NCI-H146 (cell line): ENCODE measurements at regions not wholly inside any gene's neighbourhood (a gene's known extent, or its start where the extent isn't known, plus 50 kb on each side); places are given as distances from the start of the nearest gene placed in this dataset.
"Not testable (repeated sequence)": the region's sequence is repeated elsewhere in the genome, so short reads cannot be mapped to it uniquely, and the experiment has no call there.

Experiments
- DNase-seq: peaks from one replicate; lab custom pipeline; 2025; lab: John Stamatoyannopoulos, UW

DNA sequence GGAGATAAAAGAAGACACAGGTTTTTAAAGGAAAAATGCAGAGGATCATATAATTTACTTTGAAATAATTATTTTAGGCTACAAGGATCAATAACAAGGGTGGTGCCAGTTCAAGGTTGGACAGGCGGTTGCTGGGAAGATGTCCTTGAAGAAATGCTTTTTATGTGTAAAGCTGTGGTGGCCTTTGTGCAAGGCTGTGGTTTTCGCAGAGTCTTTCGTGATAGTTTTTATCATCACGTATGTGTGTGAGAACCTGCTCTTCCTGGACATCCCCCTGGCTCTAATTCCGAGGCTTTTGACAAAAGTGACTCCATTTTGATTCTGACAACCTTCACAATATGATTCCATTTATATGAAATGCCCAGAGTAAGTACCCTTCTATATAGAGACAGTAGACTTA, 85.8 kb upstream of the COG2 start:
- DNase-seq = no peak

- no peak for DNase-seq
Observed at GRCh38 chr1:230555814-230556213, 86.5 kb upstream of the COG2 start.

DNA sequence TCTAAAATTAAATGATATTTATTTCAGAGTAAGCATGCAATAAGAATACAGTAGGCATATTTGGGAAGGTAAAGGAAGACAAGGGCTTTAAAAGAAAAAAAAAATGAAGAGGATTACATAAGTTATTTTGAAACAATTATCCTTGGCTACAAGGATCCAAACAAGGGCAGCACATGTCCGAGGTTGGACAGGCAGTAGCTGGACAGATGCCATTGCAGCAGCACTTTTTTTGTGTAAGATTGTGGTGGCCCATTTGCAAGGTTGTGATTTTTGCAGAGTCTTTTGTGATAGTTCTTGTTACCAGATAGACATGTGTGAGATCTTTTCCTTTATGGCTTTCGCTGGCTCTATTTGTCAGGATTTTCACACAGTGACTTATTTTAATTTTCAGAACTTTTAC, 89.4 kb upstream of the COG2 start:
- no peak for DNase-seq

DNA sequence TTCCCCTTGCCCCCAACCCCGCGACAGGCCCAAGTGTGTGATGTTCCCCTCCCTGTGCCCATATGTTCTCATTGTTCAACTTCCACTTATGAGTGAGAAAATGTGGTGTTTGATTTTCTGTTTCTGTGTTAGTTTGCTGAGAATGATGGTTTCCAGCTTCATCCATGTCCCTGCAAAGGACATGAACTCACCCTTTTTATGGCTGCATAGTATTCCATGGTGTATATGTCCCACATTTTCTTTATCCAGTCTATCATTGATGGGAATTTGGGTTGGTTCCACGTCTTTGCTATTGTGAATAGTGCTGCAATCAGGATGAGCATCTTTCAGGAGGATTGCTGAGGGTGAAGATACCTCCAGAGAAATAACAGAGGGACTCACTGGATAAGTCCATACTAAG, 91.3 kb upstream of the COG2 start:
- DNase-seq = not testable (repeated sequence)

- DNase-seq = peak; percentile 3
Observed at GRCh38 chr1:230550428-230550827, 91.9 kb upstream of the COG2 start.

DNA sequence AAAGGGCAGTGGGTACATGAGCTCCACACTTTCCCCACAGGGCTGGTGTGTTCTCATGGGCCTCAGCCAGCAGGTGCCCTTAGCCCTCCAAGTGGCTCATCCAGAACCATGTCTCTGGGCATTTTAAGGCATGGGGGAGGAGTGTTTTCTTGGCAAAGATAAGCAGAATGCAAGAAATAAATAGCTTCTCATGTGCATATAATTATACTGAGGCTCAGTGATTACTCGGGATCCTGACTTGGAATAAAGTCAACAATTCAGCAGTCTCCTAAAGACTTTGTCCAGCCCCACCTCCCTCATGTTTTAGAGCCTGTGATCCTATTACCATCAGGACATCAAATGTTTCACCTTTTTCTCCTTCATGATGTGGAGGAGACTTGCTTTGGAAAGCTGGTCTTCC, 92.7 kb upstream of the COG2 start:
- no peak for DNase-seq

- DNase-seq = peak; percentile 72
Observed at GRCh38 chr1:230548997-230549396, 93.3 kb upstream of the COG2 start.

DNA sequence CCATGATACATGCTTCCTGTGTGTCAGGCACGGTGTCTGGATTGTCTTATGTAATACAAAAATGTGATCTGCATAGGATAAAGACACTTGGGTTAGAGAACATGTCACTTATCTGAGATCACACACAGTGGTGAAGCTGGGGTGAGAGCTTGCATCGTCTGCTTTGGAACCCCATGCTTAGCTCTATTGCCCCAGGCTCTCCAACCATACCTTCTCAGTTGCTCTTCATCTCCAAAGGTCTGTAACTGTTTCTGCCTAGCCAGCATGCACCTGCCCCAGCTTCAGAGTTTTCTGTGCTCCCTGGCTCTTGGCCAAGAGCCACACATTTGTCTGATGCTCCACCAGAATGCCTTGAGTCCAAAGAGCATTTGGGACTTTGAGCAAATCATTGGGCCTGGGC, 93.9 kb upstream of the COG2 start:
- DNase-seq = peak; percentile 73

- no peak for DNase-seq
Observed at GRCh38 chr1:230545181-230545580, 97.1 kb upstream of the COG2 start.

DNA sequence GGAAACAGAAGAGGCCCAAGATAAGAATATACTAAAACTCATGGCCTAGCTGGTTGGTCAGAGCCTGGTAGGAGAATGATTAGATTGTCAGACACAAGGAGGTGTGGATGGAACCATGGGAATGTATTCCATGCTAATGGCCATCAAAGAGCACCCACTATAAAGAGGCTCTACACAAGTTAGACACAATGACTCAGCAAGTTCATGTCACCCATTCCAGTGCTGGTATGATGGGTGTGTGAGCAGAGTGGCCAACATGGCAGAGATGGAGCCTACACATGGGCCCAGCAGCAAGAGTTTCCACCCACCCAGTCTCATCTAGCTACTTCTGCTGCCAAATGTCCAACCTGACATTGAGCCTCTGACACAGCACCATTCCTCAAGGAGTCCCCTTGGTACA, 97.5 kb upstream of the COG2 start:
- no peak for DNase-seq

DNA sequence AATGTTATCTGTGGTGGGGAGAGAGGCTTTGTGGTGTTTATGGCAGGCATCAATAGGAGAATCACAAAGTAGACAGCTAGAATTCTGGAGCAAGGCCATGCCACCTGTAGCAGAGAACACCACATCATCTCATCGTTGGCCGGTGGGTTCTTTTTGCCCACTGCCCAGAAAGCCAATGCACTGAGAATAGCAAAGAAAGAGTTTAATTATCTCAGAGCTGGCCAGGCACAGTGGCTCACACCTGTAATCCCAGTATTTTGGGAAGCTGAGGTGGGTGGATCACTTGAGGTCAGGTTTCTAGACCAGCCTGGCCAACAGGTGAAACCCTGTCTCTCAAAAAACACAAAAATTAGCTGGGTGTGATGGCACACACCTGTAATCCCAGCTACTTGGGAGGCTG, 99.2 kb upstream of the COG2 start:
- DNase-seq = no peak

- DNase-seq = no peak
Observed at GRCh38 chr1:230542681-230543080, 99.6 kb upstream of the COG2 start.

DNA sequence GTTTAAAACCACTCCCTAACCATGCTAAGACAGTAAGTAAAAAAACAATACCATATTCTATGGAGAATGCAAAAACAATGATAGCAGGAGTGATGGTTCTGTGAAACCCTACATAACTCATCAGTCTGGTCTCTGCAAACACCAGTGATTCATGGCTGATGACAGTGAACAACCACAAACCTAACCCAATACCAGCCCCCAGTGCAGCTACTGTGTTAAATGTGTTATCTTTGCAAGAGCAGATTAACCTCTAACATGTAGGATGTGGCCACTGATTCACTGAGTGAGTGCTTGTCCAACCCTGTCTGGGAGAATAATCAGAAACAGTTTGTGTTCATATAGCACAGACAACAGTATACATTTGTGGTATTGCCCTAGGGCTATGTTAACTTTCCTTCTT, 100.2 kb upstream of the COG2 start:
- DNase-seq = no peak

GRCh38 chr1:230541306-230541705, 101.0 kb upstream of the COG2 start:
- DNase-seq = no peak

GRCh38 chr1:230540421-230541155, 101.7 kb upstream of the COG2 start:
- no peak for DNase-seq

DNA sequence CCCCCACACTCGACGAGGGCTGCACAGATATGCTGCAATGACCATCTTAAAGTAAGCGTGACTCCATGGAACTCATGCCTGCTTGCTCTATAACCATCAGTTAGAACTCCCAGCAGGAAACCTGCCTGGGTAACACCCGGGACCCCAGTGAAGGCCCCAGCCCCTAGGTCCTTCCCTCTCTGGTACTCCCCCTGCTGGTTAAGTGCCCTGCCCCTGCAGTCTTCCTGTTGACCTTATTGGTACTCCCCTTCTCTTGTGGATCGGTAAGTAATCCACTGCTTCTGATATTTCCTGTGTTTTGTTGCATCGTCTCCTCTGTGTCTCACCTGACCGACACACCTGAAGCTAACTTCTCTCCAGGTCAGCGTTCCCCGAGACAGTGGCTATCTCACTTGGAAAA, 104.8 kb upstream of the COG2 start:
- no peak for DNase-seq

DNA sequence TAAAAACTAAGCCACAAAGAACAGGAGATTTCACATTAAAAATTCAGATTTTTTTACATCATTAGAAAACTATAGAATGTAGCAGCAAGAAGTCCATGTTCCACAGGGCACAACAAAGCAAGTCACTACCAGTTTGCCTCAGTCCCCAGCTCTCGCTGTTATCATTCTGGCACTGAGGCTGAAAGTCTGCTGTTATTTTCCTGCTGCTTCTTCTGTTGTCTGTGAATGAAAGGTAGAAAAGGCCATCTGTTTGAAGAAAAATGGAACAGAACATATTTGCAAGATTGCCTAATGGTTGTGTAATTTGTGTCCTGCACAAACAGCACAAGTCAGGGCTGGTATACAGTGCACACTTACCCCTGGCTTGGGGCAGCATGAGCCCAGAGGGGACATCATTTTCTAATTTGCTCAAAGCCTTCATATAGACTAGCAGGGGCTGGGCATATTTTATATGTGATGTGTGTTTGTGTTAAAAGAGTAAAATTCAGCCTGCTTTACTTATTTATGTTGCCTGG, 105.6 kb upstream of the COG2 start:
- DNase-seq = no peak

- DNase-seq = no peak
Observed at GRCh38 chr1:230534224-230534623, 108.1 kb upstream of the COG2 start.

GRCh38 chr1:230531103-230531502, 105.0 kb upstream of the PGBD5 start:
- DNase-seq = no peak

DNA sequence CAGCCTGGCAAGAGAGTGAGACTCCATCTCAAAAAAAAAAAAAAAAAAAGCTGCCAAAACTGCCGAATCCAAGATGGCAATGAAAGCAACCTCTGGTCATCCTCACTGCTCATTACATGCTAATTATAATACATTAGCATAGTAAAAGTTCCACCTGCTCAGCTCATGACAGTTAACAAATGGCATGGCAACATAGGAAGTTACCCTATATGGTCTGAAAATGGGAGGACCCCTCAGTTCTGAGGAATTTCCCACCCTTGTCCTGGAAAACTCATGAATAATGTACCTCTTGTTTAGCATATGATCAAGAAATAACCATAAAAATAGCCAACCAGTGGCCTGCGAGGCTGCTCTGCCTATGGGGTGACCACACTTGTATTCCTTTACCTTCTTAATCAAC, 93.1 kb upstream of the PGBD5 start:
- no peak for DNase-seq

DNA sequence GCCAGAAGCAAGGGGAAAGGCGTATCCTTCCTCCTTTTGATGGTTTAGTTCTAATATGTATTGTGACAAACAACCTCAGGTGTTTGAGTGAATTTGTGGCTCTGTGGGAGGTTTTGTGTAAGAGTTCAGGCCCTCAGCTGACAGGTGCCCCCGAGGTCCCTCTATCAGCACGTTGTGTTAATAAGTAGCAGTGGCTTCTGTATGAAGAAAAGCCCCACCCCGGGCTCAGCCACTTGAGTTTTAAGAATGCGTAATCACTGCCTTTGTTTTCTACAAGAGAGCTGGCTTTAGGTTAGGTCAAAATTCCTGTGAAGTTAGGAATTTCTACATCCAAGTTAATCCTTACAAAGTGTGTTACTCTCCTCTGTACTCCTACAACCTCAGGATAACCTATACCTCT, 92.4 kb upstream of the PGBD5 start:
- DNase-seq = no peak

DNA sequence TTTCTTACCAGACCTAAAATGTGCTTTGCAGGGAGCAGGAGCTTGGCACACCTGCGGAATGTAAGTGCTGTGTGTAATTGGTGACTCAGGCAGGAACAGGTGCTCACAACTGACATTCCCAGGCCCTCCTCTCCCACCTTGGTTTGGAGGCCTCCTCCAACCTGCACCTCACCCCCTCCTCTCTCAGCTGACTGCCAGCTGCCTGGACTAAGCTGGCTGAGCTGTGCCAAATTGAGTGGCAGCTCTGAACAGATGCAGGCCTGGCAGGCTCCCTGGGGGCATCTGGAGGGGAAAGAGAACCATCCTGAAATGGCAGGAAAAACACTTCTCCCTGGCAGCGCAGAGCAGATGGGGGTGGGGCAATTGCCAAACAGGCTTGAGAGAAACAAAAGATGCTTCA, 91.7 kb upstream of the PGBD5 start:
- peak; percentile 42 for DNase-seq

DNA sequence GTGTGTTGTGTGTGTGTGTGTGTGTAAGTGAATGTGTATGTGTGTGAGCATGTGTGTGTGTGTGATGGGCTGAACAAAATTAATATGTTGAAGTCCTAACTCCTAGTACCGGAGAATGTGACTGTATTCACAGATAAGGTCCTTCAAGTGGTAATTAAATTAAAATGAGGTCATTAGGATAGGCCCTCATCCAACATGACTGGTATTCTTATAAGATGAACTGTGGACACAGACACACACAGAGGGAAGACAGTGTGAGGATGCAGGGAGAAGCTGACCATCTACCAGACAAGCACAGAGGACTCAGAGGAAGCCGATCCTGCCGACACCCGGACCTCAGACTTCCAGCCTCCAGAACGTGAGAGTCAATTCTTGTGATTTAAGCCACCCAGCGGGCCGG, 91.2 kb upstream of the PGBD5 start:
- no peak for DNase-seq

DNA sequence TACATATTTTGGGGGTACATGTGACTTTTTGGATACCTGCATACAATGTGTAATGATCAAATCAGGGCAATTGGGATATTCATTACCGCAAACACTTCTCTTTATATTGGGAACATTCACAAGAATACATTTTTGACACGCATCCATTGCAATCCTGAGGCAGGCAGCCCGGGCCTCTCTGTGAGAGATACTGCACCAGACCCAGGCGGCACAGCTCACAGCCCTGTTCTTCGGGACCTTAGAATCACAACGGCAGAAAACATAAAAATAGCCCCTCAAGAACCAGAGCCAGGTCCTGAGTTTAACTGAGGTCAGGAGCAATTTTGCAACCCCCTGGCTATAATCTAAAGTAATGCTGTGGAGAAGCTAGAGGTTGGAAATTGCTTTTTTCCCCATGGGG, 90.8 kb upstream of the PGBD5 start:
- DNase-seq = no peak
